T-helper 1 cell treated with Interleukin-12 subunit alpha and Interleukin-12 subunit beta and Interleukin-4 antibody, amounts not matched to agents 30 μg/mL and 1 μg/mL, for 36 hours (primary cell): ENCODE measurements at regions not wholly inside any gene's neighbourhood (a gene's known extent, or its start where the extent isn't known, plus 50 kb on each side); places are given as distances from the start of the nearest gene placed in this dataset.
"Not testable (repeated sequence)": the region's sequence is repeated elsewhere in the genome, so short reads cannot be mapped to it uniquely, and the experiment has no call there.

Experiments used
- H3K27ac Mint-ChIP-seq: one replicate; pipeline ENCODE4 v1.8.0; 2021; ENCODE audit warnings: mild to moderate bottlenecking, mixed read lengths
- H3K27me3 Mint-ChIP-seq: one replicate; pipeline ENCODE4 v1.8.0; 2021; ENCODE audit warnings: low read depth, mixed read lengths
- H3K36me3 Mint-ChIP-seq: one replicate; pipeline ENCODE4 v1.8.0; 2021; ENCODE audit warnings: low read depth, mixed read lengths
- H3K4me1 Mint-ChIP-seq: one replicate; pipeline ENCODE4 v1.8.0; 2021; ENCODE audit warnings: low read depth, mixed read lengths
- H3K4me3 Mint-ChIP-seq: one replicate; pipeline ENCODE4 v1.8.0; 2021; ENCODE audit warnings: mild to moderate bottlenecking, moderate library complexity, mixed read lengths
- H3K9me3 Mint-ChIP-seq: one replicate; pipeline ENCODE4 v1.8.0; 2021; ENCODE audit warnings: mixed read lengths

DNA sequence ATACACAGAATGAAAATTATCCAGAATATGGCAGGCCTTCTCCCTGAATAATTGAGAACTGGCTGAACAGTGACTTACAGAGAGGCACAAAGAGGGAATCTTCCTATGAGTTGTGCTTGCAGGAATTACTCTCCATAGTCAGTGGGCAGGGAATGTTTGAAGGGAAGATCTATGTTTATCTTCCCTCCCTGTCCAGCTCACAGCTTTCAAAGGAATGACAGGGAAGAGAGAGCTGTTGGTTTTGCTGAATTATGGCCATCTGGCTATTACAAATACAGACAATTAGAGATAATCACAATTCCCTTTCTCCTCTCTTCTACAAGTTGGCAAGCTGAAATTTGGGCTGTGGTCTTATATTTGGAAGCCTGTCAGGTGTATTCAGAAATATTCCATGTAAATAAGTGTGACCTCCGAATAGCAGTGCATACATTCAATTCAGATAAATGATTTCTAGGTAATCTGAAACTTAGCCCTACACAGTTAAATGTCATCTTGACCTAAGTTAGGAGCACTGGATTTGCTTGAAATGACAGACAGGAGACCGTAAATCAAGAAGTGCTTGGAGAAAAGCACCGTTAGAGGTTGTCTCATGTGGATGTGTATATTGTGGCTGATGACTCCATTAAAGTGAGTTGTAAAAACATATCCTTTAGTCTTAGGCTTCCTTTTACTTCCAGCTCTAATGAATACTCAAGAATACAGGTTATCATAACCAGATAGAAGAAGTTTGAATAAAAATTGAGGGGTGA lies 136.8 kb downstream of the C4orf33 start:
- H3K27ac Mint-ChIP-seq: no peak overlapping the region
- no peak overlapping the region for H3K4me3 Mint-ChIP-seq
- no peaks in the 10 kb centered on the region for H3K4me1 Mint-ChIP-seq
- H3K27me3 Mint-ChIP-seq: peaks cover 3% of the 10 kb centered on the region
- H3K36me3 Mint-ChIP-seq: no peaks in the 10 kb centered on the region
- H3K9me3 Mint-ChIP-seq: no peaks in the 10 kb centered on the region

DNA sequence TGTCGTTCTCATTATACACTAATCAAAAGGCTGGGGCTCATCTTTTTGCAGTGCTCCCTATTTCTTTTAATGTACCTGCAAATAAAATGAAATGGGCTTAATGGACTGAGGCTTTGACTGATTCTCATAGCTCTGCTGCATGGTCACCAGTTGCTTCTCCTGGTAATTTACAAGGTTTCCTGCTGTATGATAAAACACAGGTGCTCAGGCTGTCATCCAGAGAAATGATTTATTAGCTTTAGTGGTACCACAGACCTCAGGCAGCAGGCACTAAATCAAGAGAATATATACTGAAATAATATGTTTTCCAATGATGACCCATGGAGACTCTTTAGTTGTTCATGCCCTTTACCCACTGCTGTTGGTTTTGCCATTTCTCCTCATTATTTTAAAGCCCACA lies 137.7 kb downstream of the C4orf33 start:
- Mint-ChIP-seq H3K27ac (no peak overlapping the region), H3K27me3 (peaks cover 3% of the 10 kb centered on the region), H3K36me3 (no peaks in the 10 kb centered on the region), H3K4me1 (no peaks in the 10 kb centered on the region), H3K4me3 (no peak overlapping the region), H3K9me3 (no peaks in the 10 kb centered on the region)

DNA sequence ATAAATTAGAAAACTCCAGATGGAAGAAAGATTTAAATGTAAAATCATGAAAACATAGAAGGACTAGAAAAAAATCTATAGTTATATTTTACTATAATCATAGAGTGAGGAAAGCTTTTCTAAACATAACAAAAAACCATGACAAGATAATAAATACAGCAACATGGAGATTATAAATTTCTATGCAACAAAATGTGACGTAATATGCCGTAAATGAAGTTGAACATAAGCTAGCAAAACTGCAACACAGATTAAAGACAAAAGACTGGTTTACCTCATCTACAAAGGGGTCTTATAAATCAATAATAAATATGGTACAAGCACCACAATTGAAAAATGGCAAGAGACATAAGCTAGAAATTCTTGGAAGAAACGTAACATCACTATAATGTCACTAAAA lies 140.4 kb downstream of the C4orf33 start:
- H3K4me1 Mint-ChIP-seq: no peaks in the 10 kb centered on the region
- no peak overlapping the region for H3K27ac Mint-ChIP-seq
- H3K9me3 Mint-ChIP-seq: no peaks in the 10 kb centered on the region
- no peaks in the 10 kb centered on the region for H3K27me3 Mint-ChIP-seq
- no peak overlapping the region for H3K4me3 Mint-ChIP-seq
- no peaks in the 10 kb centered on the region for H3K36me3 Mint-ChIP-seq

- Mint-ChIP-seq H3K27me3 (no peaks in the 10 kb centered on the region), H3K36me3 (no peaks in the 10 kb centered on the region), H3K4me3 (no peak overlapping the region), H3K27ac (no peak overlapping the region), H3K9me3 (no peaks in the 10 kb centered on the region), H3K4me1 (no peaks in the 10 kb centered on the region)
These were observed 143.1 kb downstream of the C4orf33 start for GRCh38 chr4:129239088-129239487.

GRCh38 chr4:129240816-129241215 lies 144.9 kb downstream of the C4orf33 start:
- H3K27ac Mint-ChIP-seq: no peak overlapping the region

GRCh38 chr4:129246145-129246544 lies 150.2 kb downstream of the C4orf33 start:
- H3K4me3 Mint-ChIP-seq: no peak overlapping the region
- H3K27me3 Mint-ChIP-seq: no peaks in the 10 kb centered on the region
- no peaks in the 10 kb centered on the region for H3K4me1 Mint-ChIP-seq
- H3K27ac Mint-ChIP-seq: no peak overlapping the region
- no peaks in the 10 kb centered on the region for H3K36me3 Mint-ChIP-seq
- no peaks in the 10 kb centered on the region for H3K9me3 Mint-ChIP-seq

More at GRCh38 chr4:129240816-129241215, 144.9 kb downstream of the C4orf33 start:
- Mint-ChIP-seq H3K36me3 (no peaks in the 10 kb centered on the region), H3K9me3 (no peaks in the 10 kb centered on the region), H3K27me3 (no peaks in the 10 kb centered on the region), H3K4me1 (no peaks in the 10 kb centered on the region), H3K4me3 (no peak overlapping the region)

- Mint-ChIP-seq H3K4me1 (no peaks in the 10 kb centered on the region), H3K36me3 (no peaks in the 10 kb centered on the region), H3K27ac (no peak overlapping the region), H3K9me3 (no peaks in the 10 kb centered on the region), H3K4me3 (no peak overlapping the region), H3K27me3 (no peaks in the 10 kb centered on the region)
These were observed 151.0 kb downstream of the C4orf33 start for GRCh38 chr4:129246910-129247461.

- Mint-ChIP-seq H3K27me3 (no peaks in the 10 kb centered on the region), H3K27ac (no peak overlapping the region), H3K4me3 (no peak overlapping the region), H3K9me3 (no peaks in the 10 kb centered on the region), H3K4me1 (no peaks in the 10 kb centered on the region), H3K36me3 (no peaks in the 10 kb centered on the region)
These were observed 152.7 kb downstream of the C4orf33 start for GRCh38 chr4:129248621-129249020.

GRCh38 chr4:129254126-129254525 lies 158.2 kb downstream of the C4orf33 start:
- Mint-ChIP-seq H3K4me1 (no peaks in the 10 kb centered on the region), H3K27me3 (no peaks in the 10 kb centered on the region), H3K9me3 (no peaks in the 10 kb centered on the region), H3K4me3 (no peak overlapping the region), H3K27ac (no peak overlapping the region), H3K36me3 (no peaks in the 10 kb centered on the region)

DNA sequence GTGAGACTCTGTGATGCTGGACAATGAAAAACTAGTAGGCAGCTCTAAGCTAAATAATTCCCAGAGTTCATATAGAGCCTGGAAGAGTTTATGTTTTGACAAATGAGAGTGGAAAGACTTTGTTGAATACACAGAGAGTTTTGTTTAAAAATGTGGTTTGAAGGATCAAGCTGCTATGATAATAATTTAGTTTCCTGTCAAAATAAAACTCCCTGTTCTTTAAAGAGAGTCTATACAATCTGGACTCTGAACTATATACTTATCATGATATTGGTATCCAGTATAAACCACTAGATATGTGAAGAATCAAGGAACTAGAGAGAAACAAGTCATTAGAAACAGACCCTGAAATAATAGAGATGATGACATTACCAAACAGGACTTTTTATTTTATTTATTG lies 158.6 kb downstream of the C4orf33 start:
- Mint-ChIP-seq H3K4me3 (no peak overlapping the region), H3K9me3 (no peaks in the 10 kb centered on the region), H3K27me3 (no peaks in the 10 kb centered on the region), H3K27ac (no peak overlapping the region), H3K4me1 (no peaks in the 10 kb centered on the region), H3K36me3 (no peaks in the 10 kb centered on the region)

- H3K27me3 Mint-ChIP-seq: no peaks in the 10 kb centered on the region
- H3K9me3 Mint-ChIP-seq: no peaks in the 10 kb centered on the region
- H3K36me3 Mint-ChIP-seq: no peaks in the 10 kb centered on the region
- H3K4me3 Mint-ChIP-seq: no peak overlapping the region
- peaks cover 4% of the 10 kb centered on the region for H3K4me1 Mint-ChIP-seq
- no peak overlapping the region for H3K27ac Mint-ChIP-seq
These were observed 165.6 kb downstream of the C4orf33 start for GRCh38 chr4:129261584-129261983.

DNA sequence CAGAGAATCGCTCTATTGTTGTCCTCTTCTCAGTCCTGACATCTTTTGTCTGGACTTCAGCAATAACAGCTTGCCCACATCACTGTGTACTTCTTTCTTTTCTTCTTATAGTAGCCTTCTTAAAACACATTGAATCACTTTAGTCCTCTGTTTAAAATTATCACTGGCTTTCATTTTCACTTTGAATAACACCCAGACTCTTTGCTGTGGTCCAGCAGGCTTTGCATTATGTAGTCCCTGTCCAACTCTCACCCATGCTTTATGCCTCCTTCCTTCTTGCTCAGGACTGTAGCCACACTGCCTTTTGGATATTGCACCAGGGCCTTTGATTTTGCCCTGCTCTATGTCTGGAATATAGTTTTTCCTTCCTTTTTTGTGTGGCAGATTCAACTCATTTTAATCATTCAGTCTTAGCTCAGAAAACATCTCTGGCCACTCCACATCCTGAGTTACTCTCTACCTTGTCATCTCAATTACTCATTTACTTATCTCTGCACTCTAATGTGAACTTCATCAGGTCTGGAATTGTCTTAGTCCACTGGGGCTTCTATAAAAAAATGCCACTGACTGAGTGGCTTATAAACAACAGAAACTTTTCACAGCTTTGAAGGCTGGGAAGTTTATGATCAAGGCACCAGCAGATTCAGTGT lies 168.2 kb downstream of the C4orf33 start:
- H3K27me3 Mint-ChIP-seq: no peaks in the 10 kb centered on the region
- H3K4me1 Mint-ChIP-seq: peaks cover 4% of the 10 kb centered on the region
- no peak overlapping the region for H3K4me3 Mint-ChIP-seq
- H3K36me3 Mint-ChIP-seq: no peaks in the 10 kb centered on the region
- no peak overlapping the region for H3K27ac Mint-ChIP-seq
- H3K9me3 Mint-ChIP-seq: no peaks in the 10 kb centered on the region

GRCh38 chr4:129278868-129279267 lies 182.9 kb downstream of the C4orf33 start:
- Mint-ChIP-seq H3K4me1 (no peaks in the 10 kb centered on the region), H3K27ac (no peak overlapping the region), H3K27me3 (no peaks in the 10 kb centered on the region), H3K36me3 (no peaks in the 10 kb centered on the region), H3K9me3 (no peaks in the 10 kb centered on the region), H3K4me3 (no peak overlapping the region)

DNA sequence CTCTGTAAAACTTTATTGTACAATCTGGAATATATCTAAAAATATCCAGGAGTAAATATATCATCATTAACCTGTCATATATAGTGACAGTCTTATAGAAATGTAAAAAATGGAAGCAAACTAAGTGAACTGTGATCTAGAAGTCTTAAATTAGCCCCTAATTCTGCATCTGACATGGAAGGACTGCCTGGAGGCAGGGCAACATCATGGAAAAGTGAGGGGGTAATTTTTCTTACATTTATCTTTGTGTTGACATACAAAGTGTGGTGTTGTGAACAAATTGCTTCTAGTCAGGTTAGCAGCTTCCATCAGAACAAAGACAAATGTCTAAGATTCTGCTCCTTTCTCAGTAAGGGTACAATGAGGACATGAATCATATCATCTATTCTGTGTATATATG lies 186.3 kb downstream of the C4orf33 start:
- no peaks in the 10 kb centered on the region for H3K36me3 Mint-ChIP-seq
- H3K27ac Mint-ChIP-seq: no peak overlapping the region
- no peaks in the 10 kb centered on the region for H3K9me3 Mint-ChIP-seq
- H3K4me3 Mint-ChIP-seq: no peak overlapping the region
- H3K27me3 Mint-ChIP-seq: no peaks in the 10 kb centered on the region
- H3K4me1 Mint-ChIP-seq: no peaks in the 10 kb centered on the region

DNA sequence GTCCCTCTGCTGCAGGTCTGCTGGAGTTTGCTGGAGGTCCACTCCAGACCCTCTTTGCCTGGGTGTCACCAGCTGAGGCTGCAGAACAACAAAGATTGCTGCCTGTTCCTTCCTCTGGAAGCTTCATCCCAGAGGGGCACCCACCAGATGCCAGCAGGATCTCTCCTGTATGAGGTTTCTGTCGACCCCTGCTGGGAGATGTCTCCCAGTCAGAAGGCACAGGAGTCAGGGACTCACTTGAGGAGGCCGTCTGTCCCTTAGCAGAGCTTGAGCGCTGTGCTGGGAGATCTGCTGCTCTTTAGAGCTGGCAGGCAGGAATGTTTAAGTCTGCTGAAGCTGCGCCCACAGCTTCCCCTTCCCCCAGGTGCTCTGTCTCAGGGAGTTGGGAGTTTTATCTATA lies 196.2 kb downstream of the C4orf33 start:
- not testable (repeated sequence) for H3K36me3 Mint-ChIP-seq, H3K27ac Mint-ChIP-seq, H3K4me3 Mint-ChIP-seq, H3K27me3 Mint-ChIP-seq, H3K4me1 Mint-ChIP-seq, H3K9me3 Mint-ChIP-seq
